HK-2 (cell line): ENCODE measurements at regions not wholly inside any gene's neighbourhood (a gene's known extent, or its start where the extent isn't known, plus 50 kb on each side); places are given as distances from the start of the nearest gene placed in this dataset.

ENCODE experiments used
- DNase-seq: peaks from one replicate; pipeline ENCODE4 v3.0.0-alpha.2; 2018; ENCODE audit not compliant: unreplicated experiment

DNA sequence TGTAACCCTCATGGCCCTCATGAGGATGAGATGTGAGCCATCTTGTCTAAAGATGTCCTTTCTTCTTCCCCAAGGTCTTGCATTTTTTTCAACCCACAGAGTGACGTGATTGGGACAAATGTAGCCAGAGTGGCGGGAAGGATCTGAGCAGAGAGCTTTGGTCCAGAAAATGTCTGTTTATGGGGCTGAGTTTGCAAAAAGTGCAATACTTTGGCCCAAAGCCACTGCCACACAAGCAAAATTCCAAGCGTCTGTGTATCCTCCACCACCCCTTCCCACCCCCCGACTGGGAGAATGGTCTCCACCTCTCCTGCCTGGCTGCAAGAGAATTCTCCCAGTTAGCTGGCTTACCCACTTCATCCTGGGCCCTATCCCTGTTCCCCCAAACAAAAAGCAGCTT lies 246.9 kb upstream of the LRIG1 start:
- DNase-seq, result no peak

GRCh38 chr3:66748175-66748876 lies 247.5 kb upstream of the LRIG1 start:
- DNase-seq, result no peak

- DNase-seq, result no peak
Observed at GRCh38 chr3:66751842-66752241, 246.3 kb upstream of the KBTBD8 start.

GRCh38 chr3:66753670-66754069 lies 244.4 kb upstream of the KBTBD8 start:
- no peak for DNase-seq

- no peak for DNase-seq
Observed at GRCh38 chr3:66754613-66755012, 243.5 kb upstream of the KBTBD8 start.

DNA sequence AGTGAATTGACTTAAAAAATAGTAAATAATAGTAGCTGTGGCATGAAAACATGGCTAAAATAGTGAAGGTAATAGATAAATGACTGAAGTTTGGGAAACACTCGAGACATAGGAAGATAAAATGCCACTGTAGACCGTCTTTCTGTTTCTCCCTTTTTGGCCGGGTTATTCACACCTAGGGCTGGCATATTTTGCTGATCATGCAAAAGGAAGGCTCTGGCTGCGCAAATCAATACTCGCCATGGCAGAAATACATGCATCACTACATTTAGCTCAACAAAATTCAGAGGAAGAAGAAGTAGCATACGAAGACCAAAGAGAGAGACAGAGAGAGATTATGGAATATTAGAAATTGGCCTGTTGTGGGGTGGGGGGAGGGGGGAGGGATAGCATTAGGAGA lies 242.2 kb upstream of the KBTBD8 start:
- DNase-seq, result no peak

DNA sequence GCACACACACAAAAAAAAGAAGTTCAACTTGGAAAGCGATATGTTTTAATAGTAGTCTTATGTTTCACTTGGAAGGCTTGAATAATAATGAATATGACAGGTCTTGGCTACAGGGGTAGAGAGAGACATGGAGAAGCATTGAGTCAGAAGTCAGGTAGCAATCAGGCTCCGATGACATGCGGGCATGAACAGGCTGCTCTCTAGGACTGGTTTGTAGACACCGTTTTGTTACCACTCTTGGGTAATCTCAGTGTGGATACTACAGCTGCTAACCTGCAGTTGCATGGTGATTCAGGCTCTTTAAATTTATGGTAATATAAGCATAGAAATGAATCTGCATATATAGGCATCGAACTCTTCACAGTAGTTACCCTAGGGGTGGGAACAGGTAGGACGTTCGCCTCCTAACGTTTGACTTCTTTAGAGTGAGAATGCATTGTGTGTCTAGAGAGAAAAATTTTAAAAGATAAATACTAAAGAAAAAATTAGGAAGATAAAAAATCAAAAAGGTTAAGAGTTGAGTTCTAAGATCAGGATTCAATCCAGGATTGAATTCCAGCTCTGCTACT lies 241.6 kb upstream of the KBTBD8 start:
- no peak for DNase-seq

DNA sequence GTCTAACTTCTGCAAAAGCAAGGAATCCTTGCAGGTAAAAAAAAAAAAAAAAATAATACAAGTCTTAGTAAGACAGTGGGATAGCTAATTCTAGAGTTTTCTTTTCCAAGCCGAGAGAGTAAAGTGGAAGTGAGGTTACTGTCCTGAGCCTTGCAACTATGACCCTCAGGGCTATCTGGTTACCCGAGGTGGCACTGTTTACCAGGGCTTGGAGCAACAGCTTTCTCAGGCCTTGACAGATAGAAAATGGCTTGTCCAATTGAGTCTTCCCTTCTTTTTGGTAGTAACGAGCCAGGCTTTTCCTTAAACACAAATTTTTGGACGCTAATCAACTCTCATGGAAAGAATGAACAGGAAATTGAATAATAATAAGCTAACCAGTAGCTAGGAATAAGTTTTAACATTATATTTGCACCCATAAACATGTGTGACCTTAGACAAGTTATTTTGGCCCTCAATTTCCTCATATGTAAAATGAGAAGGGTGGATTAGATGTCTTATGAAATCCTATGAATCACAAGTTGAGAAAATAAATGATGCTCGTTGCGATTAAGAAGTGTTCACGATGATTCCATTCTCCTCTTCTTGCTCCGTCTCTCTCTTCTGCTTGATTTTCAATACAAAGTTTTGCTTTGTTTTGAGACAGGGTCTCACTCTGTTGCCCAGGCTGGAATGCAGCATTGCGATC lies 236.9 kb upstream of the KBTBD8 start:
- DNase-seq, result no peak

DNA sequence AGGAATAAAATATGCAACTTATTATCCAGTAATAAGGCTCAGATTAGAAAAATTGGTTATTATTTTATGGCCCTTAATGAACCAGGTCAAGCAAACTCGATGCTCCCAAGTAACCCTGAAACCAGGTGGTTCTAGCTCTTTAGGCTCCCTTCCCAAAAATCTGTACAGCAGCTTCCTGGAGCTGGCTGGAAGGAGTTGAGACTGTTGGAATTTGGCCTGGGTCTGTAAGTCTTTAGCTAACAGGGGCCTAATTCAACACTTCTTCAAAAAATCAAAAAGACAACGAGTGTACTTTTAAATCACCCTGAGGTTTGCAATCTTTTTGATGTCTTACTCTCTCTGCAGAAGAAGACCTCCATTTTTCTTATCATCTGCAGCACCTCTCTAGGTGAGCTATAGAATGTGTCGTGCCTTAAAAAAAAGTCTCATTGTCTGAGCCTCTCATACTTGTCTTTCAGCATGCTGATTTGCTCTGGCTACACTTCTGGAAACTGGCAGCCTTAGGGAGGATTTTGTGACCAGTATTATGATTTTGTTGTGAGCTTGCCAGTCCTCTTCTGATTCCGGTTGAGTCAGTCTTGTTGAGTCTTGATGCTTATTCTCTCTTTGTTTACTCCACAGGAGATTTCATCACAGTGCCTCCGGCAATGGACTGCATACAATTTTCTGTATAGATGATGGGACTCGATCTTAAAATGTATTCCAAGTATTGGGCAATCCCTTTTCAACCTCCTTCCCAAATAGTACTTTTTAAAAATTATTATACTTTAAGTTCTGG lies 235.0 kb upstream of the KBTBD8 start:
- no peak for DNase-seq

DNA sequence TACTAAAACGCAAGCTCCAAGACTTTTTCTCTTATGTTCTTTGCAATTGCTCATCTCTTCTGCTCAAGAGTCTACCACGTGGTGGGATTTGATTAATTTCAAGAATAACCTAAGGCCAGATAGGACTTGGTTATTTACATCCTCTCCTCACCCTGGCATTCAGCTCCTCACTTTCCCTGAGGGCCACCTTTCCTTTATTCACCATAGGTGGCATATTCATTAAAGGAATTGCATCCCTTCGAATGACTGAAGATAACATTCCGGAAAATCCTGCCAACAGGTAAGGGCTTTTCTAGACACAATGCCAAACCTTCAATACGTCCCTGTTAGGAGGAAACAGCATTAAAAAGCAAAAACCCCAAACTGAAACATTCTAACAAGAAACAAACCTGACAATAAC lies 220.0 kb upstream of the KBTBD8 start:
- no peak for DNase-seq

DNA sequence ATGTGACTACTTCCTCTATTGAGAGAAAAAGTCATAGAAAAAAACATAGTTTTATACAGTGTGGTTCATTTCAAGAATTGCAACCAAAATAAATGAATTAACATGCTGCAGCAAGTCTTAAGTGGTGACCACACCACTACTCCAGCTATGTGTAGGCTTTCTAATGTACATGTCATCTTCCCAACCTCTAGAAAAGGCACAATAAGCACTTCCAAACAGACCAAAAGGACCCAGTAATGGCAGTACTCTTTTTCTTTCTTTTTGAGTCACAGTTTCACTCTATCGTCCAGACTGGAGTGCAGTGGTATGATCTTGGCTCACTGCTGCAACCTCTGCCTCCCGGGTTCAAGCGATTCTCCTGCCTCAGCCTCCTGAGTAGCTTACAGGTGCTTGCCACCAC lies 219.3 kb upstream of the KBTBD8 start:
- DNase-seq, result no peak

- no peak for DNase-seq
Observed at GRCh38 chr3:66785191-66785909, 212.8 kb upstream of the KBTBD8 start.

DNA sequence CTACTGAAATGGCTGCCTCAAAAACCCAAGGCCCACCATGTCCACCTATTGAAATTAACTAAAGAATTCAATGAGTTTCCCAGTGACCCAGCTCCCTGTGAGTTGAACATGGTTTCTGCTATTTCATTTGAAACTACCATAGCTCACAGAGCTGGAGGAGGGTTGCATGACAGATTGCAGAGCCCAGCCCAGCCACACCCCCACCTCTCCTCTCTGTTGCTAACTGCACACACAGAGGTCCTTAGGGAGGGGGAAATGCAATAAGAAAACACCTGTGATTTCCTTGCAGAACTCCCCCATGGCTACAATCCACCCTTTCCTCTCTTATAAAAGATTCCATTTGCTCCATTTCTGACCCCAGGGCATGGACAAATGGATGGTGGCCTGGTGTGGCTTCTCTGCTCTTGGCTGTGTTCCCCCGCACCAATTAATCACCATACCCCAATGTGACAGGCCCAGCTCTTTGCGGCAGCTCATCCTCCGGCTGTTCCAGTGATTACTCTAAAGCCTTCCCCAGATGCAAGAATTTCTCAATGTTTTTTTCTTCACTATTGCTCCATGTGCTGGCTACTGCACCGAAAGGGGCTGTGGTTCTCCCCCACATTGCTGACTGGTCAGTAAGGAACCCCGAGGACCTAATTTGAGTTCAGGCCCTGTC lies 208.4 kb upstream of the KBTBD8 start:
- DNase-seq, result no peak

GRCh38 chr3:66792086-66792485 lies 206.0 kb upstream of the KBTBD8 start:
- DNase-seq, result no peak

DNA sequence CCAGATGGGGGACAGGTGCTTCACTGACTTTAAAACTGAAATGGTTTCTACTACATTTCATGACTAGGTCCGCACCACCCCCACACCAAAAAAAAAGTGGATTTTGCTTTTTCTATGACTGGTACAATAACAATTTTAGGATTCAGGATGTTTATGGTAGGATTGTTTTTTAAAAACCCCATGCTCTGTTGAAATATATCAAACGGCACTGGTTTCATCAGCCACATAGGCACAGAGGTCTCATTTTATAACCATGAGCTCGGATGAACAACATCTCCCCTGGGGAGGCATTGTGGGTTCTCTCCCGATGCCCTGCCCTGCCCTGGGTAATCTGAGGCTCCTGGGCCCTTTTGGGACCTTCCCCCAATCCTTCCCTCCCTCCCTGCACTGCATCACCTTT lies 202.7 kb upstream of the KBTBD8 start:
- DNase-seq, result no peak

GRCh38 chr3:66796343-66796742 lies 201.8 kb upstream of the KBTBD8 start:
- no peak for DNase-seq

- peak; percentile 22 for DNase-seq
Observed at GRCh38 chr3:66797889-66798560, 200.1 kb upstream of the KBTBD8 start.

DNA sequence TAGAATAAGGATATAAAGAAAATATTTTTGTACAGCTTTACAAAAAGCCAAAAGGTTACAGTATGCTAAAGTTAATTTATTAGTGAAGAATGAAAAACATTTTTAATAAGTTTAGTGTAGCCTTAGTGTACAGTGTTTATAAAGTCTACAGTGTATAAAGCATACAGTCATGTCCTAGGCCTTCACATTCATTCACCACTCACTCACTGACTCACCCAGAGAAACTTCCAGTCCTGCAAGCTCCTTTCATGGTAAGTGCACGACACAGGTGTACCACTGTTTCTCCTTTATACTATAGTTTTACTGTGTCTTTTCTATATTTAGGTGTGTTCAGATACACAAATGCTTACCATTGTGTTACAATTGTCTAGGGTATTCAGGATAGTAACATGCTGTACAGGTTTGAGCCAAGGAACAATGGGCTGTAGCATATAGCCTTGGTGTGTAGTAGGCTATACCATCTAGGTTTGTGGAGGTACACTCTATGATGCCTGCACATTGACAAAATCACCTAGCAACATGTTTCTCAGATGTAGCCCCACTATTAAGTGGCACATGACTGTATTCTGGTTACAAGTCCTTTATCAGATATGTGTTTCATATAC lies 197.1 kb upstream of the KBTBD8 start:
- DNase-seq, result no peak

DNA sequence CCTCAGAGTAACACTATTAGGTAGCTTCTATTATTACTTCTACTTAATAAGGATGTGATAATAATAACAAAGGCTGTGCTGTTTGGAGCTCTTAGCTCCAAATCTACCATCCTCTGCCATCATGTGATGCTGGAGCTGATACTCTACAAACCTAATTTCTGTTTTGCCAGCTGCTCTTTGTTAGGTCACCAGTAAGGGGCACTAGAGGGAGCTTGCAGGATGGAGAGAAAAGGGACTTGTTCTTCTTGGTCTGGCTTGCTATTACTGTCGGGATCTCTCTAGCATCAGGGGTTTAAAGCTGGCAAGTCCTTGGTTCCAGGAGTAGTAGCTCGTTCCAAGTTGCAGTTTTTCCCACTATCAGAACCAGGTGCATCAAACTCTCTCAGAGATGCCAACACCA lies 194.9 kb upstream of the KBTBD8 start:
- no peak for DNase-seq
